Esophagus muscularis mucosa (tissue), 3 donors: ENCODE measurements at regions not wholly inside any gene's neighbourhood (a gene's known extent, or its start where the extent isn't known, plus 50 kb on each side); places are given as distances from the start of the nearest gene placed in this dataset.
"Not testable (repeated sequence)": the region's sequence is repeated elsewhere in the genome, so short reads cannot be mapped to it uniquely, and the experiment has no call there.

Source experiments
- CTCF ChIP-seq, 3 experiments: fragments of 200-600 bp in 2 of 3; fragments of 450-650 bp in 1 of 3; sonication (generic) in 2 of 3; IDR thresholded peaks; one replicate each; pipeline ENCODE4 v1.5.1; 2017 to 2019; ENCODE audit warnings: antibody characterized with exemption in 3 of 3, mild to moderate bottlenecking in 2 of 3, moderate library complexity in 1 of 3
- POLR2A ChIP-seq: fragments of 450-650 bp; IDR thresholded peaks from one replicate; pipeline ENCODE4 v1.6.1; 2017; ENCODE audit warnings: antibody characterized with exemption, moderate library complexity, mild to moderate bottlenecking, low read depth

- TF ChIP-seq CTCF (IDR thresholded peaks at IDR 0.05); POLR2A: not testable (repeated sequence)
Measured at GRCh38 chr22:22701557-22701956, 57.1 kb downstream of the GGTLC2 start.
